GM12874 (cell line): ENCODE measurements at regions not wholly inside any gene's neighbourhood (a gene's known extent, or its start where the extent isn't known, plus 50 kb on each side); places are given as distances from the start of the nearest gene placed in this dataset.

Experiments used
- CTCF ChIP-seq: IDR thresholded peaks from 2 replicates; pipeline ENCODE4 v1.5.1; 2011; ENCODE audit warnings: low read depth, mild to moderate bottlenecking, control low read depth, low read length, moderate library complexity; ENCODE audit not compliant: insufficient read depth

GRCh38 chr3:17808994-17809393 lies 66.6 kb upstream of the TBC1D5 start:
- no peak for TF ChIP-seq CTCF

- no peak for TF ChIP-seq CTCF
Observed at GRCh38 chr3:17806876-17807275, 64.4 kb upstream of the TBC1D5 start.

- TF ChIP-seq CTCF = no peak
Observed at GRCh38 chr3:17806201-17806600, 63.8 kb upstream of the TBC1D5 start.

GRCh38 chr3:17805461-17805940 lies 63.1 kb upstream of the TBC1D5 start:
- TF ChIP-seq CTCF = no peak

- TF ChIP-seq CTCF = peak; percentile 19; the same call in 1 of the 2 replicates
Observed at GRCh38 chr3:17802950-17803349, 60.5 kb upstream of the TBC1D5 start.

- no peak for TF ChIP-seq CTCF
Observed at GRCh38 chr3:17801131-17801530, 58.7 kb upstream of the TBC1D5 start.

- TF ChIP-seq CTCF = no peak
Observed at GRCh38 chr3:17800232-17800631, 57.8 kb upstream of the TBC1D5 start.

GRCh38 chr3:17799312-17799711 lies 56.9 kb upstream of the TBC1D5 start:
- no peak for TF ChIP-seq CTCF
